ENCODE measurements at regions not wholly inside any gene's neighbourhood (a gene's known extent, or its start where the extent isn't known, plus 50 kb on each side); places are given as distances from the start of the nearest gene placed in this dataset.

DNA sequence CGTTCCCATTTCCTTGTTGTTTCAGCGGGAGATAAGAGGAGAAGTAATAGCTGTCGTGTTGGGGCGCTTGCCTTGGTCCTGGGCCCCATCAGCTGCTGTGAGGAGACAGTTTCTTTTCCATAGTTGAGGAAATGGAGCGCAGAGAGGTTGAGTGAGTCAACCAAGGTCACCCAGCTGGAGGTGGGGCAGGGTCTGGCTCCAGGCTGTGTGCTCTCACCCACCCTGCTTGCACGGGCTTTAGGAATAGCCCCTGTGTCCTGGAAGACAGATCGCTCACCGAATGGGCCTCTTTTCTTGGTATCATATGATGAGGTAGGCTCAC, 165.7 kb upstream of the RTL1 start:
- DNase-seq: no peak

DNA sequence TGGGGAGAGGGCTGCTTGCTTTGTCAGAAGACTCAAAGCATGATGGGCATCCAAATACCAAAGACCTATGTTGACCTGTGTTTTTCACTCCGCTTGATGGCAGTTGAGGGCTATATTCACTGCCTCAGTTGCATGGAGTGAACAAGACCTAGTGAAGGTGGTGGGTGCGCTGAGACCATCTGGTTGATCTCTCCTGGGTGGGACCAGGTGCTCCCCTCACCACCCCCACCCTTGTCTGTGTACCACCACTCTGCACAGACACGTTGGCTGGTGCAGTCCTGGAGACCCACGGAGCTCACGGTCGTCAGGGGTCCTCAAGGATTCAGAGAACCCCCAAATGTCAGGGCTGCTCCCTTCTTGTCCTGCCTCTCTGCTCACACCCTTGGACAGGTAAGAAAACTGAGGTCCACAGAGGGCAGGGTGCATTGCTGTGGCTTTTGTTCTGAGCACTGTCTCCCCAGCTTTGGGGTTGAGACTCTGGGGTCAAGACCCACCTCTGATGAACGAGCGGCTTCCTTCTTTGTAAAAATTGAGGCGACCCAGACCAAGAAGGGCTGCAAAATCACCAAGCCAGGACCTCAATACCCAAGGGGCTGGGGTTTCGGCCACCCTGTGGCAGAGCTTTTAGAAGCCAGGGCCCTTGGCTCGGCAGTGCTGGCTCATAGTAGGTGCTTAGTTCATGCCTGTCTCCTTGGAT, 166.3 kb upstream of the RTL1 start:
- peak; percentile 13 for DNase-seq

DNA sequence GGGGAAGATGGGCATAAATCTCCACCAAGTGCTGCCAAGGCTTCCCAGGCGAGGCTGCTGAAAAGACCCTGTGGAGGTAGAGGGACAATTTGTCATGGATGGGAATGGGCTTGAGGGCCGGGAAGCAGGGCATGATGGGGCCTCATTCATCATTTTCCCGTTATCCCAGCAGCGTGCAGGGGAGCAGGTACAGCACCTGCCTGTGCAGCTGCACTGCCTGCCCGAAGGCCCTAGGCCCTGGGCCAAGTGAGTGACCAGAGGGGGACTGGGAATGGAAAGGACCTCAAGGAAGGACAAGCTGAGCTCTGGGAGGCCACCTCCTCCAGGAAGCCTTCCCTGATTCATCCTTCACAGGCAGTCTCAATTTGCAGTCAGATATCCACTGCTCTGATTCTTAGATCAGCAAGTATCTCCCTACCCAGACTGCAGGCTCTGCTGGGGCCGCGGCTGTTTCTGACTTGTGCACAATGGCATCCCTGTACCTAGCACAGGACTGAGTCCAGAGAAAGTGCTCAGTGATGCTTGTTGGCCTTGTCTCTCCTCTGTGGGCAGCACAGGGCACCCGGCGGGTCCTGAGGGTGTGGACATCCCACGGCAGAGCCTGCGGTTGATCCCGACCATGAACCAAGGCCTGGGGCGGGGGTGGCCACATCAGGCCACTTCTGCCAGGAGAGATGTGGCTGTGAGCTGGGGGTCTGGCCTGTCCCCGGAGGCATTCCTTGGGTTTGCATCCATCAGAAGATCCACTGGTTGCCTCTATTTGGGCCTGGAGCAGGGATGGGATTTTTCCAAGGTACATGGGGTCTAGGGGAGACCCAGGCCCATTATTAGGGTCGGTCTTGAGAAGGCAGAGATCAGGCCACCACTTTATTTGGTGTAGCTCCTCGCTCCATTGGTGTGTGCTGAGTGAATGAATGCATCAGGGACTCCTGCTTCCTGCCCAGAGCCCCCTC, 167.3 kb upstream of the RTL1 start:
- DNase-seq: peak; percentile 20

DNA sequence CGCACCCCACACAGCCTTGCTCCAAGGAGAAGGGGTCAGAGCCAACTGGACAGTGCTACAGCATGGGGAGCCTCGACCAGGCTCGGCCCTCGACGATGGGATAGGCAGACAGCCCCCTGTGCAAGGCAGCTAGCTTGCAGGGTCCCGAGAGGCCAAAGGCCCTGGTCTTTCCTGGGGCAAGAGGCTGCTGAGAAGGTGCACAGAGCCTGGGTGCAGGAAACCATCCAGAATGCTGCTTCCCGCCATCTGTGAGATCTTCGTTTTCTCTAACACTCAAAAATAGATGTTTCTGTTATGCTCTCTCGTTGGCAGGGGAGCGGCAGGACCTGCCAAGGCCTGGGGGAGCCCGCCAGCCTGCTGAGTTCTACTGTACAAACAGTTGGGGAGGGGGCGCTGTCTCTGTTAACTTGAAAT, 168.0 kb upstream of the RTL1 start:
- DNase-seq: no peak

- DNase-seq: no peak
Measured at GRCh38 chr14:101072070-101072469, 168.5 kb upstream of the RTL1 start.

GRCh38 chr14:101072531-101072930, 169.0 kb upstream of the RTL1 start:
- DNase-seq: no peak

- DNase-seq: peak; percentile 77
Measured at GRCh38 chr14:101072945-101073597, 169.5 kb upstream of the RTL1 start.

- peak; percentile 25 for DNase-seq
Measured at GRCh38 chr14:101073598-101073965, 170.1 kb upstream of the RTL1 start.

- peak; percentile 26 for DNase-seq
Measured at GRCh38 chr14:101074196-101075024, 170.9 kb upstream of the RTL1 start.

DNA sequence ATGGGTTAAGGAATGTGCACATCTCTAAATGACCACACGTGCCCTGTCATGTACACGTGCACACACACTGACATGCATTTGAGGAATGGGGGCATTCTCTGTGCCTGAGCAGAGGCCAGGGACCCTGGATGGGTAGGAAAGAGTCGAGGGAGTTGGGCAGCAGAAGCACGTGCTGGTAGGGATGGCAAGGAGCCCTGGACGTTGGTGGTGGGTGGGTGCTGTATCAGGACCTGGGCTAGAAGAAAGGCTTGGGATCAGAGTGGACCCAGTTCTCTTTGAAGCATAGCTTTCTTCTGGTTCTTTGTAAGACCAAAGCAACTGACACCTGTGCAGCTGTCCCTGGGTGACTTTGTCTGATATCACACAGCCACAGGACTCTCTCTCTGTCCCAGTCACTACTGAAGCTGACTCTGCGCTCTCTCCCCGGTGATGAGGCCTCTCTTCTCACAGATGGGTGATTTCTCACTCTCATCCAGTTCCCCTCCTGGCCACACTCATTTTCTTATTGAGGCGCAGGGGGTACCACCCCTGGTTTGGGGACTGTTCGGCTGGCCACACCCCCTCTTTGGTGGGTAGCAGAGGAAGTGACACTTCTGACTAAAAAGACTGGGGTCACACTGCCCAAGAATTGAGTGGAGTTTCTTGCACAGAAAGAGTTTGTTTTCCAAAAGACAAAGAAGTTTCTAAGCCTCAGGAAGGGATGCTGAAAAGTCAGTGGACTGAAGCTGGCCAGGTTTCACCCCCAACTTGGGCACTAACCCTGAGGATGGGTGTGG, 171.7 kb upstream of the RTL1 start:
- peak; percentile 27 for DNase-seq

- peak; percentile 27 for DNase-seq
Measured at GRCh38 chr14:101075801-101076413, 172.4 kb upstream of the RTL1 start.

DNA sequence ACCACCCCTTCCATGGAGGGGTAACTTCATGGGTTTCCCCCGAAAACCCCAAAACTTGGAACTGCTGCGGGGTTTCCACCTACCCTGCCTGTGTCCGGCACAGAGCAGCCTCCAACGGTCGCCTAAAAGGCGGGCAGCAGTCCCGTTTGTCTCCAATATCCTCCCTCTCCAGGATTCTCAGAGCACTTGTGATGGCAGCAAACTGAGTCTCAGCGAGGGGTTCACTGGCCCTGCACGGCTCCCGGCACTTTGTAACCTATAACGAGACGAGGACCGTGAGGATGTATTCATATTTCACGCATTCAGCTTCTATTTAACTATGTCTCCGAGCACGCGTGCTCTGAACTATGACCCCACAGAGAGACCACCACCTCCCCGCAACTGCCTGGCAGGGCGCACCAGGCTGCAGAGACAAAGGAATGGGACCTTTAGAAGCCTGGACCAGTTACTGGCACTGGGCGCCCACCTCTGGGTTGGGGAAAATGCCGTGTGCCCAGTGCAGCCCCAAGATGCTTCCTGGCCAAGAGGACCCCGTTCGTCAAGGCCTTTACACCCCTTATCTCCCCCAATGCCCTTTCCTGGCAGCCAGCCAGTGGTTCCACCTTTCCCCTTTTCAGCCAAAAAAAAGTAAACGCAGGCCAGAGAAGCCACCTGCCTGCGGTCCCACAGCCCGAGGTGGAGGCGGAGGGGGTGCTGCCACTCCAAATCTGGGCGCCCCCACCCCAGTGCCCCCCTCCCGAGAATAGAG, 173.1 kb upstream of the RTL1 start:
- DNase-seq: peak; percentile 25

DNA sequence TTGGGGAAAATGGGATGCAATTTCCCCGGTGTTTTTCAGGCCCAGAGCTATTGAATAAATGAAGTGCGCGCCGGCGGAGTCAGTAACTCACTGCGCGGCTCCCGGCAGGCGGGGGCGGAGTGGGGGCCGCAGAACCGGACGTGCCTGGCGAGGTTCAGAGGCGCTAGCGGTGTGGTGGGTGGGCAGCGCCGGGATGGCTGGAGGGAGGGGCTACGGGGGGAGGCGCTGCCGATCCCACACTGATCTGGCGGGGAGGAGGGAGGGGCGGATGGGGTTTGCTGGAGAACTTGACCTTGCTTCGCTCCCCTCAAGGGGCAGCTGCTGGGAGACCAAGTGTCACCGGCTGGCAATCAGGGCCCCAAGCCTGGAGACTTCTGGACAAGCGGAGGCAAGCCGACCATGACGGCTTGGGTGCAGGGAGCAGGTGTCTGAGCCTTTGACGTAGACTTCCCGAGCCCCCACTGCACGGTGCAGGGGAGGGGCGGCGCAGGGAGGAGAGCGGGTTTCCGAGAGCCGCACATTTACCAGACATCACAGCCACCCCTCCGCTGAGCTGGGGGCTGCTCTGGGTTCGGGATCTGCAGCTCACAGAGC, 174.1 kb upstream of the RTL1 start:
- DNase-seq: peak; percentile 66

GRCh38 chr14:101078170-101078891, 174.8 kb upstream of the RTL1 start:
- DNase-seq: no peak

DNA sequence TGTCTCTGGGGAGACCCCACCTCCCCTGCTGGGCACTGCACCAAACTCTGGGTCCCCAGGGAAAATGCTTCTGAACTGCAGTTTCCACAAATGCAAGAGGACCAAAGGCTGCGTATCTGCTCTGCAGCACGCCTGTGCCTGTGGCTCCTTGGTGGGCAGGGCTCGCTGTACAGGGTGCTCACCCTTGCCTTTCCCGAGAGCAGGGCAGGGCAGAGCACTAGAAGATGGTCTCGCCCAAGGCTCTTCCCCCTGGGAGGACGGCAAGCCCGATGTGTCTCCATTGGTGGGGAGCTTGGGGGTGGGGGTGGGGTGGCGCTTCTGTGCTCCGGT, 175.3 kb upstream of the RTL1 start:
- peak; percentile 22 for DNase-seq

DNA sequence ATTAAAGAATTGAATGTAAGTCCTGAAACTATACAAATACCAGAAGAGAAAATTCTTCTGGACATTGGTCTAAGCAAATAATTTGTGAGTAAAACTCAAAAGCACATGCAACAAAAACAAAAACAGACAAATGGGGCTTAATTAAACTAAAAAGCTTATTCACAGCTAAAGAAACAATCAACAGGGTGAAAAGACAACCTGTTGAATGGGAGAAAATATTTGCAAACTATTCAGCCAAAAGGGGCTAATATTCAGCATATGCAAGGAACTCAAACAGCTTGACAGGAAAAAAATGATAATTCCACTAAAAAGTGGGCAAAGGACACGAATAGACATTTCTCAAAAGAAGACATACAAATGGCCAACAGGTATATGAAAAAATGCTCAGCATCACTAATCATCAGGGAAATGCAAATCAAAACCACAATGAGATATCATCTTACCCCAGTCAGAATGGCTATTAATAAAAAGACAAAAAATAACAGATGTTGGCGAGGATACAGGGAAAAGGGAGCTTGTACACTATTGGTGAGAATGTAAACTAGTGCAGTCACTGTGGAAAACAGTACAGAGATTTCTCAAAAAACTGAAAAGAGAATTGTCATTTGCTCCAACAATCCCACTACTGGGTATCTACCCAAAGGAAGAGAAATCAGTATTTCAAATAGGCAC, 177.5 kb upstream of the RTL1 start:
- no peak for DNase-seq

DNA sequence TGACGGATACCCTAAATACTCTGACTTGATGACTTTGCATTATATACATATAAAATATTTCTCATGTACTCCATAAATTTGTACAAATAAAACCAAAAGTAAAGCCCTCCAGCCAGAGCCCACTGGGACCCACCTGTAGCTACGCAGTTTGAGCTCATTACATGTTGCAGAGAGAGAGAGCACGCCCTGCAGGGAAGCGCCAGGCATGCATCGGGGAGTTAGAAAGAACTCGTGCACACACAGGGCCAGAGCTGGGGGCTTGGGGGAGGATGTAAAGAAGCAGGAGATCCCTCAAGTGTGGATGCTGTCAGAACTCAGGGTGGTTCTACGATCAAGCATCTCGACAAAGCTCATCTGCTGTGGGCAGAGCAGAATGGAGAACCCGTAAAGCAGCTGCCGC, 178.5 kb upstream of the RTL1 start:
- no peak for DNase-seq

DNA sequence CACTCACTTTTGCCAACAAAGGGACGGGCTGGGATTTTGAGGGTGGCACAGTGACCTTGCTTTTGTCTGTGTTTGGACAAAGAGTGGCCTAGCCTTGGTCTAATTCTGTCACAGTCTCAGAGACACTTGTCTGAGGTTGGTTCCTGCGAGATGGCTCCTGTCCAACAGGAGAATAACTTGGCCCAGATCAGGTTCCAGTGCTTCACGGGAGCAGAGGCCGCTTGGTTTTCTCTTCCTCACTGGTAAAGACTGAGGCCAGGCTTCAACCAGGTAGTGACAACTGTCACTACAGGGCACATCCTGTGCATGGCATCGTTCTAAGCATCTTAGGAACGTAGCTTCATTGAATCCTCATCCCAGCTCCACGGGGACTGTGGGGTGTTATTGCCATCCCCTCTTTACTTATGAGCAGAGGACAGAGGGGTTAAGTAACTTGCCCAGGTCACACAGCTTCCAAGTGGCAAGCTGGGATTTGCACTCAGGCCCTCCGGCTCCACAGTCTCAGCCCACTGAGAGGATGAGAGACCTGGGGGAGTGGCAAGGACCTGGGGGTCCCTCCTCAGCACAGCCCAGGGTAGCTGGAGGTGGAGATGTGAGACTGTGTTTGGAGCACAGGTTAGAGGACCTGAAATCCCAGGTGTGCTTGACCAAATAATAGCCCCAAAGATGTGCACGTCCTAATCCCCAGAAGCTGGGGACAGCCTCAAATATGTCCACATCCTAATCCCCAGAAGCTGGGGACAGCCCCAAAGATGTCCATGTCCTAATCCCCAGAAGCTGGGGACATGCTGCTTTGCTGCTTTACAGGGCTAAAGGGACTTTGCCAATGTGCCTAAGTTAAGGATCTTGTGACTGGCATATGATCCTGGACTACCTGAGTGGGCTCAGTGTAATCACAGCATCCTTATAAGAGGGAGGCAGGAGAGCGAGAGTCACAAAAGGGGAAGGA, 179.2 kb upstream of the RTL1 start:
- no peak for DNase-seq

All from femur (tissue), 1 donor.